Thyroid gland (tissue), 4 donors: ENCODE measurements at regions not wholly inside any gene's neighbourhood (a gene's known extent, or its start where the extent isn't known, plus 50 kb on each side); places are given as distances from the start of the nearest gene placed in this dataset.

Experiments used
- POLR2A ChIP-seq, 2 donors: fragments of 450-650 bp; IDR thresholded peaks; one replicate each; pipeline ENCODE4 v1.6.1; 2017; ENCODE audit warnings: antibody characterized with exemption in 2 of 2, mild to moderate bottlenecking in 2 of 2, moderate library complexity in 1 of 2
- TF ChIP-seq, protein P1 (sequence below), 6 experiments: fragments of 200-600 bp in 3 of 6; fragments of 450-650 bp in 3 of 6; sonication (generic) in 3 of 6; IDR thresholded peaks; one replicate each; pipeline ENCODE4 v1.5.1; 2016 to 2019; ENCODE audit warnings: antibody characterized with exemption in 6 of 6, mild to moderate bottlenecking in 2 of 6, inconsistent platforms in 1 of 6, moderate library complexity in 1 of 6

GRCh38 chr4:41851621-41852020 is 83.6 kb upstream of the TMEM33 start:
- TF ChIP-seq, protein P1, sequence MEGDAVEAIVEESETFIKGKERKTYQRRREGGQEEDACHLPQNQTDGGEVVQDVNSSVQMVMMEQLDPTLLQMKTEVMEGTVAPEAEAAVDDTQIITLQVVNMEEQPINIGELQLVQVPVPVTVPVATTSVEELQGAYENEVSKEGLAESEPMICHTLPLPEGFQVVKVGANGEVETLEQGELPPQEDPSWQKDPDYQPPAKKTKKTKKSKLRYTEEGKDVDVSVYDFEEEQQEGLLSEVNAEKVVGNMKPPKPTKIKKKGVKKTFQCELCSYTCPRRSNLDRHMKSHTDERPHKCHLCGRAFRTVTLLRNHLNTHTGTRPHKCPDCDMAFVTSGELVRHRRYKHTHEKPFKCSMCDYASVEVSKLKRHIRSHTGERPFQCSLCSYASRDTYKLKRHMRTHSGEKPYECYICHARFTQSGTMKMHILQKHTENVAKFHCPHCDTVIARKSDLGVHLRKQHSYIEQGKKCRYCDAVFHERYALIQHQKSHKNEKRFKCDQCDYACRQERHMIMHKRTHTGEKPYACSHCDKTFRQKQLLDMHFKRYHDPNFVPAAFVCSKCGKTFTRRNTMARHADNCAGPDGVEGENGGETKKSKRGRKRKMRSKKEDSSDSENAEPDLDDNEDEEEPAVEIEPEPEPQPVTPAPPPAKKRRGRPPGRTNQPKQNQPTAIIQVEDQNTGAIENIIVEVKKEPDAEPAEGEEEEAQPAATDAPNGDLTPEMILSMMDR (IDR thresholded peaks at IDR 0.05): no peak
- TF ChIP-seq POLR2A (IDR thresholded peaks at IDR 0.05): no peak
